Ectodermal cell (in vitro differentiated cells): ENCODE measurements at regions not wholly inside any gene's neighbourhood (a gene's known extent, or its start where the extent isn't known, plus 50 kb on each side); places are given as distances from the start of the nearest gene placed in this dataset.

Experiments
- H3K27ac ChIP-seq: 2 replicates; pipeline ENCODE4 v1.7.0; 2013; ENCODE audit warnings: mild to moderate bottlenecking, low read depth, low read length; ENCODE audit not compliant: insufficient read depth, poor library complexity, severe bottlenecking
- H3K27me3 ChIP-seq: 2 replicates; pipeline ENCODE4 v1.7.0; 2013; ENCODE audit warnings: mild to moderate bottlenecking, low read length; ENCODE audit not compliant: insufficient read depth, control insufficient read depth, poor library complexity, severe bottlenecking
- H3K36me3 ChIP-seq: one replicate; pipeline ENCODE4 v1.7.0; 2013; ENCODE audit warnings: low read length; ENCODE audit not compliant: control insufficient read depth, insufficient read depth
- H3K4me1 ChIP-seq: one replicate; pipeline ENCODE4 v1.7.0; 2013; ENCODE audit warnings: low read length; ENCODE audit not compliant: control insufficient read depth, insufficient read depth
- H3K4me3 ChIP-seq: 2 replicates; pipeline ENCODE4 v1.7.0; 2013; ENCODE audit warnings: low read depth, low read length, control low read depth; ENCODE audit not compliant: insufficient read depth
- H3K9me3 ChIP-seq: 2 replicates; pipeline ENCODE4 v1.7.0; 2013; ENCODE audit warnings: mild to moderate bottlenecking, low read length, moderate library complexity; ENCODE audit not compliant: control insufficient read depth
- WGBS, 2 experiments: methylation state at CpG; one replicate each; pipeline ENCODE4 v1.1.7; 2013; ENCODE audit warnings: missing lambda C conversion rate in 2 of 2; 5-methylcytosine and 5-hydroxymethylcytosine counted together

DNA sequence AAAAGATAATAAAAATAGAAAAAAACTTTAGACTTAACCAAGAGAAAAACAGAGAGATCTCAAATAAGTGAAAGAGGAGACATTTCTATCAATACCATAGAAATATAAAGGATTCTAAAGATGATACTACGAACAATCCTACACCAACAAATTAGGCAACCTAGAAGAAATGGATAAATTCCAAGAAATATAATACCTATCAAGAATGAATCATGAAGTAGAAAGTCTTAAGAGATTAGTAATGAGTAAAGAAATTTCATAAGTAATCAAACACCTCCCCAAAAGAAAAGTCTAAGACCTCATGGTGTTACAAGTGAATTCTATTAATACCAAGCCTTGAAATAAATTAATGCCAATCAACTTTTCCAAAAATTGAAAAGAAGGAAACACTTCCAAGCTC lies 1584.5 kb upstream of the MIR17HG start:
- H3K4me3 ChIP-seq, result no peak overlapping the region
- no peaks in the 10 kb centered on the region for H3K36me3 ChIP-seq
- H3K4me1 ChIP-seq, result no peaks in the 10 kb centered on the region
- no peaks in the 10 kb centered on the region for H3K9me3 ChIP-seq
- no CpG with 5 or more reads among the region's 1 CpG for WGBS, 2 experiments
- no peaks in the 10 kb centered on the region for H3K27me3 ChIP-seq
- no peak overlapping the region for H3K27ac ChIP-seq

DNA sequence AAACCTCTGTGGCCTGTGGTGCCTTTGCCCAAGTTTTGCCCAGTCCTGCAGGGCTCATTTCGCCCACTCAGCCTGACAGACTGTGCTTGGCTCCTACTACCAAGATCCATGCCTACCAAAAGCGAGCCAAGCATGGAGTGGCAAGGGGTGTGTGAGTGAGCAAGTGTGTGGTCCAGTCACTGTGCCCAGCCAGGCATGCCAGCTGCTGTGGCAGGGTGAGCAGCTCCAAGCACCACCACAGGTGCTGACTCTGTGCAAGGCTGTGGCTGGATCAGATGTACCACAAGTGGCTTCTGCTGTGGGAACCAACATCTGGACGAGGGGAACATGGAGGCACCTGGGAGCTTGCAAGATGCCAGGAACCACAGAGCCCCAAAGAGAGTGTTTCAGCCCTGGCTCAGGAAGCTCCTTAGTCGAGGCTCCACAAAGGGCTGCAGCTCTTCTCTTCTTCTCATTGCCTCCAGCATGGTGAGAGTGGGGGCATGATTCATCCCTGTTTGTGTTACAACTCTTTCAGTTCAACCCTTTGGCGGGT lies 1564.2 kb upstream of the MIR17HG start:
- Histone ChIP-seq H3K9me3 (no peaks in the 10 kb centered on the region), H3K4me1 (no peaks in the 10 kb centered on the region), H3K36me3 (no peaks in the 10 kb centered on the region), H3K27ac (no peak overlapping the region), H3K27me3 (no peaks in the 10 kb centered on the region), H3K4me3 (no peak overlapping the region)
- 93 to 96% methylated on average over 5 of the region's 5 CpGs for WGBS, 2 experiments

DNA sequence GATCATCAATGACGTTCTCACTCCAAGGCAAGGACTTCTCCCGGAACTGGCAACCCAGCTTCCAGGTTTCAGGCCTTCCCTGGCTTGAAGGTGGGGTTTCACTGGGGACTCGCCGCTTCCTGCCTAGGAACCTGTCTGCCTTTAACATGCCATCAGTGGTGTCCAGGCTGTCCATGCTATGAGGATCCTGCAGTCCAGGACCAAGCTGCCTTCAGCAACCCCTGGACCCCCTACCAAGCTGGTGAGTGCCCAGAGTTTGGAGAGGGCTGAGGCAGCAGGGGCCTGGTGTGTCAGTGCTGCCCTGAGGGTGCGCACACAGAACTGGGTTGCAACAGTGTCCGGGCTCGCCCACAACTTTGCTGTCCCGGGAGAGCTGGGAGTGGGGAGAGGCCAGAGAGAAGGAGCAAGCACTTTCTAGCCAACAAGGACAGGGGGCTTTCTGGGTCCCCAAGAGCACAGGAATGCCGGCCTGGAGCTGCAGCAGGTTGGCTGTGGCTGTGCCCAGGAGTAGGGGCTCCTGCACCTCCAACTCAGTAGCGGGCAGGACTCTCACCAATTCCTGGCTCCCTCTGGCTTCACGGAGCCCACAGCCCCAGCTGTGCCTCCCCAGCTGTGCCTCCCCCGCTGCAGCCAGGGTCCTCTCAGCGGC lies 1563.2 kb upstream of the MIR17HG start:
- H3K4me1 ChIP-seq, result no peaks in the 10 kb centered on the region
- no peaks in the 10 kb centered on the region for H3K27me3 ChIP-seq
- H3K4me3 ChIP-seq, result no peak overlapping the region
- H3K27ac ChIP-seq, result no peak overlapping the region
- H3K9me3 ChIP-seq, result no peaks in the 10 kb centered on the region
- no peaks in the 10 kb centered on the region for H3K36me3 ChIP-seq
- WGBS, 2 experiments, result 87% methylated on average over 13 of the region's 13 CpGs

DNA sequence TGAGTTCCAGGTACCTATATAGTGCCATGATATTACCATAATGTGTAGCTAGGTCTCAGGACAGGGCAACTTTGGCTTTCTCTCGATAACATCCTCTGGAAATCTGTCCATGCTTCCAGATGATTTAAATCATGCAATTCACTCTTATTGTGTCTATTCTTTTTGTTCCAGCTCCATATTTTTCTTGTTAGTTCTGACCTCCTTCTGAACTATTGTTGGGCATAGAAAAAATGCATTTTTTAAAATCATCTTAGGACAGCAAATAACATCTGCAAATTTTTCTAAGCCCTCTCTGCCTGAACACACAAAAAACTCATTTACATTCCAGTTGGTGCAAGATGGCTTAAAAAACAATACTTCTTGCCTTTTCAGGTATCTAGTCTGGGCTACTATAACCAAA lies 1561.0 kb upstream of the MIR17HG start:
- WGBS, 2 experiments, result 96% methylated on average over 1 of the region's 1 CpG
- Histone ChIP-seq H3K9me3 (no peaks in the 10 kb centered on the region), H3K36me3 (no peaks in the 10 kb centered on the region), H3K27ac (no peak overlapping the region), H3K27me3 (no peaks in the 10 kb centered on the region), H3K4me1 (no peaks in the 10 kb centered on the region), H3K4me3 (no peak overlapping the region)

DNA sequence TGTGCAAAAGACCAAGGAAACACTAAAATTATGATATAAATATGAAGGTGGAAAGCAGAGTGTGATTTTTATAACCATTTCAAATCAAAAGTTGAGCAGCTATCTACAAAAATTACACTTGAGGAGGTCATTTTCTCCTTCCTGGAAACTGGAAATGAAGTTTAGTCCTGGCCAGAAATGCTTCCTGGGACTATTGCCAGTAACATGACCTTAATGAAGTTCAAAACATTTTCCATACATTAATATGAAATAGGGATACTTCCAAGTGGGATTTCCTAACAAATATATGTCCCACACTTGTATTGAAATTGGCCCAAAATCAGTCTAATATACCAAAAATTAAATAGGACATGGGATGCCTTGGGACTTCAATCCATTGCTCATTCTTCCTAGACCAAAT lies 1556.8 kb upstream of the MIR17HG start:
- Histone ChIP-seq H3K27me3 (no peaks in the 10 kb centered on the region), H3K27ac (no peak overlapping the region), H3K4me1 (no peaks in the 10 kb centered on the region), H3K9me3 (no peaks in the 10 kb centered on the region), H3K4me3 (no peak overlapping the region), H3K36me3 (no peaks in the 10 kb centered on the region)

DNA sequence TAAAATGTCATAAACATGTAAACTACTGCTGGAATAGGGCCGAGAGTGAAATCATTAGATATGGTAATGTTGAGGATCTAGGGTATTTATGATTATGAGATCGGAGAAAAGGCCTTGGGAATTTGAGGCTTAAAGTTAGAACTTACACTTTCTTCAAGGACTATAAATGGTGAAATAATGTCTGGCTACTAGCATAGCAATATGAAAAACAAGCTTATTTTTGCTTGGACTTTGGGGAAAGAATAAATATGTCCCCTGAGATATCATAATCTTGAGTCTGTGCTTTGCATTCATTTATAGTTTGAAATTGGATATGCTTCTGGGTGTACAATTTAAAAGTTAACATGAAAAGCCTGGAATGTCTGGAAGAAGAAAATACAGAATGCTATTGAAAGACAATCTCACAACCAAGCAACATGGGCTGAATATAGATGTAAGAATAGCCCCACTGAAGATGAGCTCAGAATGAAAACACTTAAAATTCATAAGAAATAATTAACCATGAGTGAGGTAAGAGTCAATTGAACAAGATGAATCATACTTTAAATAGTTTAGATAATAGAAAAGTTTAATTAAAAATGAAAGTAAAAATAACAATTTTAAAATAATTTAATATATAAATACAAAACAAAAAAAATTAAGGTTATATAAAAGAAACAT lies 1555.4 kb upstream of the MIR17HG start:
- Histone ChIP-seq H3K36me3 (no peaks in the 10 kb centered on the region), H3K9me3 (no peaks in the 10 kb centered on the region), H3K4me1 (no peaks in the 10 kb centered on the region), H3K4me3 (no peak overlapping the region), H3K27me3 (no peaks in the 10 kb centered on the region), H3K27ac (no peak overlapping the region)
- WGBS, 2 experiments, result 92 to 96% methylated on average over 2 of the region's 2 CpGs

DNA sequence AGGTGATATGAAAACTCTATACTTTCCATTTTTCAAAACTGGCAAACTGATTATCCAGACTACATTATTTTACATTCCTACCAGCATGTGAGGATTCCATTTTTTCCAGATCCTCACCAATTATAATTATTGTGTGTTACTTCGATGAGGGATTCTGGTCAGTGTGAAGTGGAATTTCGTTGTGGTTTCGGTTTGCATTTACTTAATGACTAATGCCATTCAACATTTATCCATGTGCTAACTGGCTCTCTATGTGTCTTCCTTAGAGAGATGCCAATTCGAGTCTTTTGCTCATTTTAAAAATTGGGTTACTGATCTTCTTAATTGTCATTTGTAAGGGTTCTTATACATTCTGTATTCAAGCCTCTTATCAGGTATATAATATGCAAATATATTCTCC lies 1551.3 kb upstream of the MIR17HG start:
- Histone ChIP-seq H3K4me1 (no peaks in the 10 kb centered on the region), H3K9me3 (no peaks in the 10 kb centered on the region), H3K27me3 (no peaks in the 10 kb centered on the region), H3K27ac (no peak overlapping the region), H3K36me3 (no peaks in the 10 kb centered on the region), H3K4me3 (no peak overlapping the region)
- WGBS, 2 experiments, result 90 to 97% methylated on average over 1 to 4 of the region's 4 CpGs

DNA sequence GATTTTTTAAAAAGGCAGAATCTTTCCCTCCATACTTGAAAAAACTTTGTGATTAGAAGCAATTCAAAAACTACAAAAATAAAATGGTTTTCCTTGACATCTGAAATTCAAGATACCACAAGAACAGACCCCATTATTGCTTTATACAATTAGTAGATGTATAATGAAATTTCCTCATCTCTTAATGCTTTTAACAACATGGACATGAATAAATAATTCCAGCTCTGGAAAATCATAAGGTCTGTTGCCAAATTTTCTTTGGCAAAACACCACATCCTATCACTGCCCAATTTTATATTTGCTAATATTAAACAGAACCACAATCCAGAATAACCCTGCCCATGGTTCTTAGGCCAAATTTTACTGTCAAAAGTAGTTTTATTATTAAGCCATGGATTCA lies 1543.6 kb upstream of the MIR17HG start:
- no peaks in the 10 kb centered on the region for H3K27me3 ChIP-seq
- H3K36me3 ChIP-seq, result no peaks in the 10 kb centered on the region
- no peak overlapping the region for H3K27ac ChIP-seq
- no peaks in the 10 kb centered on the region for H3K4me1 ChIP-seq
- H3K4me3 ChIP-seq, result no peak overlapping the region
- no peaks in the 10 kb centered on the region for H3K9me3 ChIP-seq

DNA sequence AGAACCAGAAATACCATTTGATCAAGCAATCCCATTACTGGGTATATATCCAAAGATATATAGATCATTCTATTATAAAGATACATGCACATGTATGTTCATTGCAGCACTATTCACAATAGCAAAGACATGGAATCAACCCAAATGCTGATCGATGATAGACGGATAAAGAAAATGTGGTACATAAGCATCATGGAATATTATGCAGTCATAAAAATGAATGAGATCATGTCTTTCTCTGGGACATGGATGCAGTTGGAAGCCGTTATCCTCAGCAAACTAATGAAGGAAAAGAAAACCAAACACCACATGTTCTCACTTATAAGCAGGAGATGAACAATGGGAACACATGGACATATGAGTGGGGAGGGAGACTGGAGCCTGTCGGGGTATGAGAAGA lies 1540.9 kb upstream of the MIR17HG start:
- Histone ChIP-seq H3K27me3 (no peaks in the 10 kb centered on the region), H3K4me1 (no peaks in the 10 kb centered on the region), H3K36me3 (no peaks in the 10 kb centered on the region), H3K9me3 (no peaks in the 10 kb centered on the region), H3K4me3 (no peak overlapping the region), H3K27ac (no peak overlapping the region)
- 89 to 97% methylated on average over 4 of the region's 4 CpGs for WGBS, 2 experiments

DNA sequence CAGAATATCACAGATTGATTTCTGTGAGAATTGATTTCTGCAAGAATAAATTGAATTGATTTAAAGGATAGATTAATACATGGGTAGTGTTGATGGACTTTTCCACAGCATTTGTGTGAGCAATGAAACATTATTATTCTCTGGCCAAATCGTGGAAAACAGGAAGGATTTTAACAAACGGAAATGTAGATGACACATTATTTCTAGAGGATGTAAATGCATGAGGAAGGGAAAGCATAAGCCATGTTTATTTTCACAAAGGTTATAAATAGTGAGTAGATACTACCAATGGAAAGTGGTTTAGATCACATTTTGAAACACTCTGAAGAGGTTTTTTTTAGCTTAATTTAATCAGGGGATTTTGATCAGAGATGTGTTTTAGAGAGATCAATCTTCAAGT lies 1534.6 kb upstream of the MIR17HG start:
- Histone ChIP-seq H3K4me1 (peaks cover 9% of the 10 kb centered on the region), H3K36me3 (no peaks in the 10 kb centered on the region), H3K4me3 (no peak overlapping the region), H3K27me3 (no peaks in the 10 kb centered on the region), H3K9me3 (no peaks in the 10 kb centered on the region), H3K27ac (peak overlapping the region; percentile 13)
- 91 to 95% methylated on average over 2 of the region's 2 CpGs for WGBS, 2 experiments
